Neural cell (in vitro differentiated cells): ENCODE measurements at regions not wholly inside any gene's neighbourhood (a gene's known extent, or its start where the extent isn't known, plus 50 kb on each side); places are given as distances from the start of the nearest gene placed in this dataset.

ENCODE experiments used
- H2AFZ ChIP-seq: fragments of 200-600, 300-800 bp; sonication (generic), shearing (Covaris generic); 2 replicates; pipeline ENCODE4 v1.6.0; 2014; ENCODE audit warnings: low read depth, mild to moderate bottlenecking, antibody characterized with exemption, low read length, moderate library complexity
- H3F3A ChIP-seq: fragments of 200-600 bp; shearing (Covaris generic); 2 replicates; pipeline ENCODE4 v1.6.1; 2016; ENCODE audit warnings: mild to moderate bottlenecking, moderate library complexity, mixed read lengths, antibody characterized with exemption, low read length; ENCODE audit not compliant: insufficient read depth, poor library complexity, severe bottlenecking
- H3K27ac ChIP-seq: fragments of 200-600, 300-800 bp; sonication (generic), shearing (Covaris generic); 2 replicates; pipeline ENCODE4 v1.5.1; 2014; ENCODE audit warnings: mild to moderate bottlenecking, low read length, moderate library complexity
- H3K27me3 ChIP-seq: fragments of 300-800, 200-600 bp; sonication (generic), shearing (Covaris generic); 2 replicates; pipeline ENCODE4 v1.6.0; 2014; ENCODE audit warnings: mild to moderate bottlenecking, low read depth, low read length, moderate library complexity; ENCODE audit not compliant: insufficient read depth
- H3K36me3 ChIP-seq: fragments of 300-800, 200-600 bp; sonication (generic), shearing (Covaris generic); 2 replicates; pipeline ENCODE4 v1.5.1; 2014; ENCODE audit warnings: mild to moderate bottlenecking, antibody characterized with exemption, low read length, moderate library complexity; ENCODE audit not compliant: insufficient read depth
- H3K4me2 ChIP-seq: fragments of 300-800, 200-600 bp; sonication (generic), shearing (Covaris generic); 2 replicates; pipeline ENCODE4 v1.6.0; 2014; ENCODE audit warnings: mild to moderate bottlenecking, low read length
- H3K4me3 ChIP-seq: fragments of 300-800, 200-600 bp; sonication (generic), shearing (Covaris generic); 2 replicates; pipeline ENCODE4 v1.5.1; 2014; ENCODE audit warnings: mild to moderate bottlenecking, low read length, moderate library complexity
- H3K79me2 ChIP-seq: fragments of 200-600 bp; shearing (Covaris generic); replicated peaks from 2 replicates; pipeline ENCODE4 v1.6.0; 2014; ENCODE audit warnings: mild to moderate bottlenecking, low read length, moderate library complexity; ENCODE audit not compliant: insufficient read depth
- H3K9ac ChIP-seq: fragments of 300-800, 200-600 bp; sonication (generic), shearing (Covaris generic); 2 replicates; pipeline ENCODE4 v1.6.1; 2016; ENCODE audit warnings: mild to moderate bottlenecking, low read length, mixed read lengths
- H3K9me2 ChIP-seq: fragments of 200-600 bp; shearing (Covaris generic); 2 replicates; pipeline ENCODE4 v1.6.1; 2016; ENCODE audit warnings: mild to moderate bottlenecking, low read length, mixed read lengths; ENCODE audit not compliant: insufficient read depth
- H3K9me3 ChIP-seq: fragments of 200-600, 300-800 bp; sonication (generic), shearing (Covaris generic); 2 replicates; pipeline ENCODE4 v1.6.1; 2016; ENCODE audit warnings: mild to moderate bottlenecking, mixed run types, low read length, moderate library complexity, mixed read lengths
- H4K20me1 ChIP-seq: fragments of 200-600 bp; shearing (Covaris generic); 2 replicates; pipeline ENCODE4 v1.6.1; 2016; ENCODE audit warnings: mild to moderate bottlenecking, mixed run types; ENCODE audit not compliant: insufficient read depth
- EP300 ChIP-seq: fragments of 450-650 bp; conservative IDR thresholded peaks from 2 replicates; pipeline ENCODE4 v1.6.1; 2014; ENCODE audit warnings: antibody characterized with exemption, mild to moderate bottlenecking, moderate library complexity; ENCODE audit not compliant: poor library complexity, severe bottlenecking
- EZH2 ChIP-seq: fragments of 200-600, 300-800 bp; shearing (Covaris generic), sonication (generic); IDR thresholded peaks from 2 replicates; pipeline ENCODE4 v1.6.1; 2014; ENCODE audit warnings: antibody characterized with exemption, low read length, borderline replicate concordance, mild to moderate bottlenecking; ENCODE audit not compliant: insufficient read depth, poor library complexity, severe bottlenecking
- MXI1 ChIP-seq: fragments of 450-650 bp; conservative IDR thresholded peaks from 2 replicates; pipeline ENCODE4 v1.6.1; 2014; ENCODE audit warnings: antibody characterized with exemption, mild to moderate bottlenecking; ENCODE audit not compliant: poor library complexity, severe bottlenecking
- POLR2AphosphoS5 ChIP-seq: IDR thresholded peaks from 2 replicates; pipeline ENCODE4 v1.6.1; 2012
- RAD21 ChIP-seq: fragments of 450-650 bp; conservative IDR thresholded peaks from 2 replicates; pipeline ENCODE4 v1.6.1; 2014; ENCODE audit warnings: antibody characterized with exemption, mild to moderate bottlenecking, moderate library complexity
- SMC3 ChIP-seq: fragments of 450-650 bp; conservative IDR thresholded peaks from 2 replicates; pipeline ENCODE4 v1.6.1; 2014; ENCODE audit warnings: antibody characterized with exemption, mild to moderate bottlenecking, moderate library complexity; ENCODE audit not compliant: poor library complexity
- TAF1 ChIP-seq: IDR thresholded peaks from 2 replicates; pipeline ENCODE4 v1.6.1; 2012; ENCODE audit warnings: low read depth
- TF ChIP-seq, protein P1 (sequence below): IDR thresholded peaks from 2 replicates; pipeline ENCODE4 v1.6.1; 2012; ENCODE audit warnings: borderline replicate concordance
- TF ChIP-seq, protein P2 (sequence below): fragments of 450-650 bp; IDR thresholded peaks from 2 replicates; pipeline ENCODE4 v1.5.1; 2014; ENCODE audit warnings: antibody characterized with exemption, mild to moderate bottlenecking, moderate library complexity; ENCODE audit not compliant: poor library complexity, severe bottlenecking

DNA sequence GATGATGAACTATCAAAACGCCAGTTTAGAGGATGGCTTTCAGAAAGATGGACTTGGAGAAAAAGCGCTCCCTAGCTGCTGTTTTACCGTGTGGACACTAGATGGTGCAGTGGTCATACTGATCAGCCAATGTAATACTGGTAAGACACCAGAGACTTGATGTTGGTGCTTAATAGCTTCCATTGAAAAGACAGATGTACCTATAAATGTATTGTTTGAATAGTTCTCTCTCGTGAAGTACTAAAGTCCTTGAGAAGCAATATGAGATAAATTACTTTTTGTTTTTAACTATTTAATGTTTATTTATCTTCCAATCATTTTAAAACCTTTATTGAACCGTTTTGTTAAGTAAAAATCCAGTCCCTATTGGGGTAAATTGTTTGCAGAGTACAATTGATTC lies 63.9 kb upstream of the FUCA2 start:
- TF ChIP-seq TAF1 (no peak), MXI1 (no peak), RAD21 (peak; percentile 98), EZH2 (no peak), SMC3 (peak; percentile 97), EP300 (no peak)
- TF ChIP-seq, protein P1, sequence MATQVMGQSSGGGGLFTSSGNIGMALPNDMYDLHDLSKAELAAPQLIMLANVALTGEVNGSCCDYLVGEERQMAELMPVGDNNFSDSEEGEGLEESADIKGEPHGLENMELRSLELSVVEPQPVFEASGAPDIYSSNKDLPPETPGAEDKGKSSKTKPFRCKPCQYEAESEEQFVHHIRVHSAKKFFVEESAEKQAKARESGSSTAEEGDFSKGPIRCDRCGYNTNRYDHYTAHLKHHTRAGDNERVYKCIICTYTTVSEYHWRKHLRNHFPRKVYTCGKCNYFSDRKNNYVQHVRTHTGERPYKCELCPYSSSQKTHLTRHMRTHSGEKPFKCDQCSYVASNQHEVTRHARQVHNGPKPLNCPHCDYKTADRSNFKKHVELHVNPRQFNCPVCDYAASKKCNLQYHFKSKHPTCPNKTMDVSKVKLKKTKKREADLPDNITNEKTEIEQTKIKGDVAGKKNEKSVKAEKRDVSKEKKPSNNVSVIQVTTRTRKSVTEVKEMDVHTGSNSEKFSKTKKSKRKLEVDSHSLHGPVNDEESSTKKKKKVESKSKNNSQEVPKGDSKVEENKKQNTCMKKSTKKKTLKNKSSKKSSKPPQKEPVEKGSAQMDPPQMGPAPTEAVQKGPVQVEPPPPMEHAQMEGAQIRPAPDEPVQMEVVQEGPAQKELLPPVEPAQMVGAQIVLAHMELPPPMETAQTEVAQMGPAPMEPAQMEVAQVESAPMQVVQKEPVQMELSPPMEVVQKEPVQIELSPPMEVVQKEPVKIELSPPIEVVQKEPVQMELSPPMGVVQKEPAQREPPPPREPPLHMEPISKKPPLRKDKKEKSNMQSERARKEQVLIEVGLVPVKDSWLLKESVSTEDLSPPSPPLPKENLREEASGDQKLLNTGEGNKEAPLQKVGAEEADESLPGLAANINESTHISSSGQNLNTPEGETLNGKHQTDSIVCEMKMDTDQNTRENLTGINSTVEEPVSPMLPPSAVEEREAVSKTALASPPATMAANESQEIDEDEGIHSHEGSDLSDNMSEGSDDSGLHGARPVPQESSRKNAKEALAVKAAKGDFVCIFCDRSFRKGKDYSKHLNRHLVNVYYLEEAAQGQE, result no peak
- TF ChIP-seq, protein P2, sequence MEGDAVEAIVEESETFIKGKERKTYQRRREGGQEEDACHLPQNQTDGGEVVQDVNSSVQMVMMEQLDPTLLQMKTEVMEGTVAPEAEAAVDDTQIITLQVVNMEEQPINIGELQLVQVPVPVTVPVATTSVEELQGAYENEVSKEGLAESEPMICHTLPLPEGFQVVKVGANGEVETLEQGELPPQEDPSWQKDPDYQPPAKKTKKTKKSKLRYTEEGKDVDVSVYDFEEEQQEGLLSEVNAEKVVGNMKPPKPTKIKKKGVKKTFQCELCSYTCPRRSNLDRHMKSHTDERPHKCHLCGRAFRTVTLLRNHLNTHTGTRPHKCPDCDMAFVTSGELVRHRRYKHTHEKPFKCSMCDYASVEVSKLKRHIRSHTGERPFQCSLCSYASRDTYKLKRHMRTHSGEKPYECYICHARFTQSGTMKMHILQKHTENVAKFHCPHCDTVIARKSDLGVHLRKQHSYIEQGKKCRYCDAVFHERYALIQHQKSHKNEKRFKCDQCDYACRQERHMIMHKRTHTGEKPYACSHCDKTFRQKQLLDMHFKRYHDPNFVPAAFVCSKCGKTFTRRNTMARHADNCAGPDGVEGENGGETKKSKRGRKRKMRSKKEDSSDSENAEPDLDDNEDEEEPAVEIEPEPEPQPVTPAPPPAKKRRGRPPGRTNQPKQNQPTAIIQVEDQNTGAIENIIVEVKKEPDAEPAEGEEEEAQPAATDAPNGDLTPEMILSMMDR, result peak; percentile 95
- H3K9me2 ChIP-seq, result no peaks in the 10 kb centered on the region
- no peaks in the 10 kb centered on the region for H3F3A ChIP-seq
- H3K79me2 ChIP-seq, result no peaks in the 10 kb centered on the region
- no peak overlapping the region for H3K4me2 ChIP-seq
- H3K36me3 ChIP-seq, result no peaks in the 10 kb centered on the region
- H3K9ac ChIP-seq, result no peak overlapping the region
- no peaks in the 10 kb centered on the region for H4K20me1 ChIP-seq
- no peaks in the 10 kb centered on the region for H3K9me3 ChIP-seq
- H3K27ac ChIP-seq, result no peak overlapping the region
- no peak overlapping the region for H2AFZ ChIP-seq
- no peak overlapping the region for H3K4me3 ChIP-seq
- H3K27me3 ChIP-seq, result no peaks in the 10 kb centered on the region

DNA sequence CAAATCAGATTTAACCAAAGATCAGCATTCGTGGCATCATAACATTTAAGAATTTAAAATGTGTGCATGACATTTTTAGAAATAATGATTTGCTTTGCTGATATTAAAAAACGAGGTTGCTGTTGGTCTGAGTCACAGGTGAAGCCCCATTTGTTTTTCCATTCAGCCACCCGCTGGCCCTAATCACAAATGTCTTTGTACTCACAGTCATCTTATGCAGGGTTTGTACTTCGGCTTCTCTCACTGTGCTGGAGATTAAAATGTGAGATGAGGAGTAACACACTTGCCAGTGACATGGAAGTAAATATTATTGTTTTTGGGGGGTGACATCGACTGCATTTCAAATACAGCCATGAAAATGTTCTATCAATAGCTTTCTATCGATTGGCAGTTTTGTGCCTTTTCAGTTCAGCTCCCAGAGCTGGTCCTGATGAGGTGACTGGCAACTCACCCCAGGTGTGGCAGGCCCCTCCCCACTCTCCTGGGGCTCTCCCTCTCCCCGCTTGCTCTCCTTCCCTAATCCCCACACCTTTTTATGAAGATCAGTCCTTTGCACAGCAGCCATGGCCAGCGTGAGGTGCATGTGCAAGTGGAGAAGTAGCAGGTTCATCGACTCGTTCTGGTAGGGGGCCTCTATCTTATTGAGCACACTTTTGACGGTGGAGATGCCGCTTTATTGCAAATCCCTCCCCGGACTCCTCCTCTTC lies 58.8 kb upstream of the FUCA2 start:
- Histone ChIP-seq H3K9me3 (no peaks in the 10 kb centered on the region), H3F3A (no peaks in the 10 kb centered on the region), H3K27ac (peak overlapping the region; percentile 36), H3K79me2 (no peaks in the 10 kb centered on the region), H3K36me3 (no peaks in the 10 kb centered on the region), H3K4me2 (no peak overlapping the region), H4K20me1 (no peaks in the 10 kb centered on the region), H3K27me3 (no peaks in the 10 kb centered on the region), H3K9me2 (no peaks in the 10 kb centered on the region), H3K4me3 (no peak overlapping the region), H2AFZ (no peak overlapping the region), H3K9ac (no peak overlapping the region)
- TF ChIP-seq POLR2AphosphoS5, result peak; percentile 7
- TF ChIP-seq EP300, result no peak
- TF ChIP-seq RAD21, result no peak
